Activated CD4-positive, alpha-beta T cell treated with anti-CD3 and anti-CD28 coated beads, Interleukin-10, Interleukin-2, amounts not matched to agents 100 ng/mL and 50 ng/mL, durations not matched to agents 16 hours and 8 hours (primary cell): ENCODE measurements at regions not wholly inside any gene's neighbourhood (a gene's known extent, or its start where the extent isn't known, plus 50 kb on each side); places are given as distances from the start of the nearest gene placed in this dataset.
"Not testable (repeated sequence)": the region's sequence is repeated elsewhere in the genome, so short reads cannot be mapped to it uniquely, and the experiment has no call there.

Source experiments
- DNase-seq: peaks from one replicate; pipeline ENCODE4 v3.0.0-alpha.2; 2020

- DNase-seq, result no peak
These were observed 288.7 kb upstream of the USP25 start for GRCh38 chr21:15441060-15441493.

- DNase-seq, result no peak
These were observed 287.8 kb upstream of the USP25 start for GRCh38 chr21:15441992-15442391.

- no peak for DNase-seq
These were observed 286.9 kb upstream of the USP25 start for GRCh38 chr21:15442743-15443469.

GRCh38 chr21:15443740-15444117 is 286.1 kb upstream of the USP25 start:
- no peak for DNase-seq

GRCh38 chr21:15444118-15444960 is 285.4 kb upstream of the USP25 start:
- no peak for DNase-seq

- no peak for DNase-seq
These were observed 284.5 kb upstream of the USP25 start for GRCh38 chr21:15445327-15445726.

GRCh38 chr21:15446223-15446622 is 283.6 kb upstream of the USP25 start:
- DNase-seq, result no peak

GRCh38 chr21:15449556-15449955 is 280.2 kb upstream of the USP25 start:
- DNase-seq, result no peak

GRCh38 chr21:15453261-15453660 is 276.5 kb upstream of the USP25 start:
- DNase-seq, result no peak

GRCh38 chr21:15453785-15454184 is 276.0 kb upstream of the USP25 start:
- DNase-seq, result not testable (repeated sequence)

GRCh38 chr21:15454931-15455330 is 274.9 kb upstream of the USP25 start:
- DNase-seq, result not testable (repeated sequence)

- no peak for DNase-seq
These were observed 273.8 kb upstream of the USP25 start for GRCh38 chr21:15455819-15456462.

- DNase-seq, result no peak
These were observed 271.8 kb upstream of the USP25 start for GRCh38 chr21:15457965-15458364.

- no peak for DNase-seq
These were observed 267.7 kb upstream of the USP25 start for GRCh38 chr21:15462092-15462491.

- no peak for DNase-seq
These were observed 263.5 kb upstream of the USP25 start for GRCh38 chr21:15466329-15466728.

- DNase-seq, result no peak
These were observed 261.4 kb upstream of the USP25 start for GRCh38 chr21:15468368-15468767.

GRCh38 chr21:15472108-15473040 is 257.4 kb upstream of the USP25 start:
- DNase-seq, result no peak

GRCh38 chr21:15477773-15478172 is 252.0 kb upstream of the USP25 start:
- DNase-seq, result not testable (repeated sequence)

GRCh38 chr21:15480160-15480559 is 249.6 kb upstream of the USP25 start:
- DNase-seq, result no peak

- DNase-seq, result peak; percentile 84
These were observed 246.5 kb upstream of the USP25 start for GRCh38 chr21:15483138-15483780.

- DNase-seq, result no peak
These were observed 243.2 kb upstream of the USP25 start for GRCh38 chr21:15486460-15487195.
